ENCODE measurements at regions not wholly inside any gene's neighbourhood (a gene's known extent, or its start where the extent isn't known, plus 50 kb on each side); places are given as distances from the start of the nearest gene placed in this dataset.

DNA sequence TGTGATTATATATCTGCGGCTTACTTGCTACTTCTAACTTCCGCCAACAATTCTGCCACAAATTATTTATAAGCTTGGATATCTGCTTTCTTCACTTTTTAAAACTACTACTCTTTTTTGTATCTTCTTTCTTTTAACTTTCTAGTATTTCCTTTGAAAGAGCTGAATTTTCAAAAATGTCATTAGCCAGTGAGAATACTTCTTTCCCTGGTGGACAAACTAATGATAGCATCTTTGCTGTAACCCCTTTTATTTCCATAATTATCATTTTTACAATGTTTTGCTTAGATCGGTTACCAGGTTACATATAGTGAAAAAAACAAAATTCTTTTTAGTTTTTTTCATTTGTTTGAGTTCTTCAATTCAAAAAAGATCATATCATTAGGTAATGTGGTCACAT is 355.9 kb upstream of the ADGRL4 start:
- TF ChIP-seq, protein P1, sequence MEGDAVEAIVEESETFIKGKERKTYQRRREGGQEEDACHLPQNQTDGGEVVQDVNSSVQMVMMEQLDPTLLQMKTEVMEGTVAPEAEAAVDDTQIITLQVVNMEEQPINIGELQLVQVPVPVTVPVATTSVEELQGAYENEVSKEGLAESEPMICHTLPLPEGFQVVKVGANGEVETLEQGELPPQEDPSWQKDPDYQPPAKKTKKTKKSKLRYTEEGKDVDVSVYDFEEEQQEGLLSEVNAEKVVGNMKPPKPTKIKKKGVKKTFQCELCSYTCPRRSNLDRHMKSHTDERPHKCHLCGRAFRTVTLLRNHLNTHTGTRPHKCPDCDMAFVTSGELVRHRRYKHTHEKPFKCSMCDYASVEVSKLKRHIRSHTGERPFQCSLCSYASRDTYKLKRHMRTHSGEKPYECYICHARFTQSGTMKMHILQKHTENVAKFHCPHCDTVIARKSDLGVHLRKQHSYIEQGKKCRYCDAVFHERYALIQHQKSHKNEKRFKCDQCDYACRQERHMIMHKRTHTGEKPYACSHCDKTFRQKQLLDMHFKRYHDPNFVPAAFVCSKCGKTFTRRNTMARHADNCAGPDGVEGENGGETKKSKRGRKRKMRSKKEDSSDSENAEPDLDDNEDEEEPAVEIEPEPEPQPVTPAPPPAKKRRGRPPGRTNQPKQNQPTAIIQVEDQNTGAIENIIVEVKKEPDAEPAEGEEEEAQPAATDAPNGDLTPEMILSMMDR (IDR thresholded peaks at IDR 0.05; ENCODE audit: insufficient read depth, low read length, poor library complexity, severe bottlenecking), result no peak
- TF ChIP-seq EZH2phosphoT487 (conservative IDR thresholded peaks at IDR 0.05; ENCODE audit: low read length), result no peak

All from SU-DHL-6 (cell line).